ENCODE measurements at regions not wholly inside any gene's neighbourhood (a gene's known extent, or its start where the extent isn't known, plus 50 kb on each side); places are given as distances from the start of the nearest gene placed in this dataset.

DNA sequence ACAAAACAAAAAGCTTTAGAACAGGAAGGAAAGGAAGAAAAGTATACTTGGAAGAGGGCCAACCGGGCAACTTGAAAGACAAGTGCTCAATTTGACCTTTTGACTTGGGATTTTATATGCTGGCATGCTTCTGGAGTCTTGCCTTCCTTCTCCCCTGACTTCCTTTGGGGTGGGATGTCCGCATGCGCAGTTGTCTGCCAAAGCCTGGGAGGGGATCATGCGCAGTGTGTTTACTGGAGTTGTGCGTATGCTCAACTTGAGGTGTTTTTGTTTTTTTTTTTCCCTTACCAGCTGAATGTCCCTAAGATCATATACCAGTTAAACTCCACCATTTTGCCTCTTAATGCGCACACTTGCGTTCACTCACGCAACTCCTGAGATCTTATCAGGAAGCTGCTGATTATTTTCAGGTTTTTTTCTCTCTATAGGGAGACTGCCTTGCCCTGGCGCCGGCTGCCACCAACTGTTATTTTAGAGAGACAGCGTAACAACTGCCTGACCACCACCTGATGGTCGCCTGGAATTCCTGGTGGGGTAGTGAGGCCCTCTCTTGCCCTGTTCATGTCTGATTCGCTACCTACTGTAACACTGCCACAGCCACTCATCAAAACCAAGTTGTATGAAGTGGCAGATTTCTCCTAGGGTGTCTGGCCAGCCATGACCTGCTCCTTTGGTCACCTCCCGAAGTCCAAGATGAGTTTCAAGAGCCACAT is 138.7 kb upstream of the ZNF644 start:
- 88% methylated on average over 14 of the region's 14 CpGs; no CpG with 5 or more reads in 1 of the 2 experiments for WGBS, 2 experiments (ENCODE audit: extremely low coverage in 1 of 2, insufficient coverage in 1 of 2, insufficient read length in 1 of 2, insufficient replicate concordance in 2 of 2, low coverage in 1 of 2, low lambda C conversion rate in 2 of 2, missing lambda C conversion rate in 1 of 2)
- H3K4me1 ChIP-seq (replicated peaks in 1 of 4; ENCODE audit: control insufficient read depth in 3 of 4, insufficient read depth in 4 of 4, low read length in 3 of 4): peaks cover 0 to 10% (median 3%) of the 10 kb centered on the region in 4 experiments; a peak in 4 of 7 replicates
- H3K79me1 ChIP-seq (ENCODE audit: low read depth, low read length): no peaks in the 10 kb centered on the region
- H3K27ac ChIP-seq (ENCODE audit: low read depth, low read length): no peak overlapping the region
- no peak overlapping the region for H4K91ac ChIP-seq (replicated peaks; ENCODE audit: insufficient read length, low read length)
- H3K56ac ChIP-seq (replicated peaks; ENCODE audit: insufficient read length, low read depth, low read length): no peak overlapping the region
- H3K4me3 ChIP-seq (ENCODE audit: extremely low read depth in 1 of 4, insufficient read depth in 2 of 4, low read depth in 3 of 4, low read length in 4 of 4): no peak overlapping the region
- H2BK20ac ChIP-seq (ENCODE audit: low read length): no peak overlapping the region; the same call in 1 of the 2 replicates
- no peaks in the 10 kb centered on the region for H3K9me3 ChIP-seq (ENCODE audit: insufficient read depth in 2 of 2, low read depth in 1 of 2, low read length in 1 of 2)
- no peak for DNase-seq (ENCODE audit: low read depth in 1 of 2, low spot score in 2 of 2)
- no peaks in the 10 kb centered on the region for H4K20me1 ChIP-seq (replicated peaks in 1 of 2; ENCODE audit: control insufficient read depth in 1 of 2, insufficient read depth in 2 of 2, low read length in 2 of 2)
- H3K4me2 ChIP-seq (ENCODE audit: insufficient read depth in 1 of 2, low read depth in 2 of 2, low read length in 2 of 2): no peak overlapping the region
- POLR2A ChIA-PET (ENCODE audit: partially characterized antibody): no interaction called here
- H3K79me2 ChIP-seq (ENCODE audit: control insufficient read depth in 1 of 2, insufficient read depth in 2 of 2, low read length in 2 of 2): no peaks in the 10 kb centered on the region
- no peak overlapping the region; the same call in 1 of the 2 replicates for H2BK5ac ChIP-seq (ENCODE audit: low read depth, low read length)
- no peak overlapping the region for H2AFZ ChIP-seq (ENCODE audit: low read length)
- no peak overlapping the region for H2BK120ac ChIP-seq (replicated peaks; ENCODE audit: low read depth, low read length)
- H3K14ac ChIP-seq (ENCODE audit: insufficient read length): no peak overlapping the region
- no peak overlapping the region for H4K8ac ChIP-seq (ENCODE audit: extremely low read depth, insufficient read depth, low read length)
- no peak overlapping the region for H4K5ac ChIP-seq (ENCODE audit: insufficient read length, low read depth, low read length)
- peaks cover 0 to 4% (median 0%) of the 10 kb centered on the region in 4 experiments; a peak in 3 of 7 replicates for H3K27me3 ChIP-seq (replicated peaks in 1 of 4; ENCODE audit: control insufficient read depth in 3 of 4, extremely low read depth in 1 of 4, insufficient read depth in 3 of 4, low read length in 3 of 4)
- no peak for FAIRE-seq
- no peaks in the 10 kb centered on the region for H3K23me2 ChIP-seq (ENCODE audit: low read depth, low read length)
- no peak overlapping the region for H3K4ac ChIP-seq (replicated peaks; ENCODE audit: insufficient read length, low read depth, low read length)
- H3K36me3 ChIP-seq (ENCODE audit: control insufficient read depth in 2 of 4, insufficient read depth in 4 of 4, low read length in 3 of 4): no peaks in the 10 kb centered on the region; a peak in 2 of 8 replicates
- CTCF ChIA-PET (ENCODE audit: partially characterized antibody): interaction anchor here (1.1 kb wide), 1 partner anchor 431 kb away, joined by 3 read pairs; no protein-coding TSS in a partner anchor
- 0 out of 2 replicates have a peak overlapping the region, but pooled peaks have one; percentile 39 for H2BK12ac ChIP-seq (ENCODE audit: low read depth, low read length)
- H2BK15ac ChIP-seq (ENCODE audit: low read length): no peak overlapping the region
- no peak overlapping the region for H2AK5ac ChIP-seq (ENCODE audit: low read depth, low read length)
- H3K18ac ChIP-seq (ENCODE audit: extremely low read depth, low read length): no peak overlapping the region
- no peak overlapping the region for H3K23ac ChIP-seq (ENCODE audit: insufficient read length)
- H3K9ac ChIP-seq (replicated peaks in 1 of 4; ENCODE audit: extremely low read depth in 1 of 4, low read depth in 3 of 4, low read length in 3 of 4): no peak overlapping the region
- TF ChIP-seq FOSL1 (IDR thresholded peaks at IDR 0.05; ENCODE audit: insufficient read depth, low read depth, low read length): no peak
- TF ChIP-seq CBX8 (IDR thresholded peaks at IDR 0.05; ENCODE audit: borderline replicate concordance, low read depth, low read length): no peak
- TF ChIP-seq TCF12 (IDR thresholded peaks at IDR 0.05; ENCODE audit: low read depth, low read length): no peak
- TF ChIP-seq ASH2L (IDR thresholded peaks at IDR 0.05; ENCODE audit: low read length): no peak
- no peak for TF ChIP-seq SUZ12 (IDR thresholded peaks at IDR 0.05; ENCODE audit: low read length)
- no peak for TF ChIP-seq TAF7 (optimal IDR thresholded peaks at IDR 0.05; ENCODE audit: borderline replicate concordance, low read depth, low read length)
- no peak for TF ChIP-seq SIRT6 (IDR thresholded peaks at IDR 0.05; ENCODE audit: low read length)
- TF ChIP-seq ATF2 (IDR thresholded peaks at IDR 0.05; ENCODE audit: low read length): no peak
- TF ChIP-seq, protein P1, sequence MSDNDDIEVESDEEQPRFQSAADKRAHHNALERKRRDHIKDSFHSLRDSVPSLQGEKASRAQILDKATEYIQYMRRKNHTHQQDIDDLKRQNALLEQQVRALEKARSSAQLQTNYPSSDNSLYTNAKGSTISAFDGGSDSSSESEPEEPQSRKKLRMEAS (IDR thresholded peaks at IDR 0.05): no peak
- no peak for TF ChIP-seq RNF2 (IDR thresholded peaks at IDR 0.05; ENCODE audit: borderline replicate concordance, low read depth, low read length, missing control alignments, poor library complexity, severe bottlenecking)
- TF ChIP-seq BRCA1 (IDR thresholded peaks at IDR 0.05; ENCODE audit: low read depth, low read length): no peak

Measured in H1 (cell line).